ENCODE measurements at regions not wholly inside any gene's neighbourhood (a gene's known extent, or its start where the extent isn't known, plus 50 kb on each side); places are given as distances from the start of the nearest gene placed in this dataset.
A peak's percentile ranks its signal among the peaks of the same experiment; 100 is the strongest.

- 80% methylated on average over 1 of the region's 1 CpG for WGBS (ENCODE audit: low lambda C conversion rate, missing lambda C conversion rate)
- no peaks in the 10 kb centered on the region for H3K9me3 ChIP-seq (ENCODE audit: low read depth)
- no peak overlapping the region for H2AFZ ChIP-seq
- no peaks in the 10 kb centered on the region for H3K9me2 ChIP-seq (replicated peaks; ENCODE audit: insufficient read depth)
- DNase-seq (ENCODE audit: low spot score) = no peak
- H3K27me3 ChIP-seq = no peaks in the 10 kb centered on the region
- H3K27ac ChIP-seq = no peak overlapping the region
- H3K79me2 ChIP-seq = no peaks in the 10 kb centered on the region
- no peak overlapping the region for H3K4me3 ChIP-seq
- H4K20me1 ChIP-seq (ENCODE audit: insufficient read depth, poor library complexity, severe bottlenecking) = no peaks in the 10 kb centered on the region
- no peak for TF ChIP-seq CTCF (IDR thresholded peaks at IDR 0.05; ENCODE audit: poor library complexity)
- TF ChIP-seq EZH2 (IDR thresholded peaks at IDR 0.05; ENCODE audit: borderline replicate concordance) = no peak
- no peak for TF ChIP-seq EZH2phosphoT487 (IDR thresholded peaks at IDR 0.05; ENCODE audit: low read depth, severe bottlenecking, unreplicated experiment)
- H3K4me2 ChIP-seq = no peak overlapping the region
- no peaks in the 10 kb centered on the region for H3K36me3 ChIP-seq (replicated peaks; ENCODE audit: insufficient read depth, low read depth)
- peaks cover 4% of the 10 kb centered on the region for H3K4me1 ChIP-seq (ENCODE audit: insufficient read depth)
These were observed 52.9 kb upstream of the IMP4 start for GRCh38 chr2:130289780-130290179.

- Histone ChIP-seq H3K9me2 (replicated peaks; ENCODE audit: insufficient read depth) (no peaks in the 10 kb centered on the region), H3K36me3 (replicated peaks; ENCODE audit: insufficient read depth, low read depth) (no peaks in the 10 kb centered on the region), H4K20me1 (ENCODE audit: insufficient read depth, poor library complexity, severe bottlenecking) (no peaks in the 10 kb centered on the region), H3K4me3 (no peak overlapping the region), H3K27me3 (no peaks in the 10 kb centered on the region), H3K79me2 (no peaks in the 10 kb centered on the region), H2AFZ (peak overlapping the region; percentile 60), H3K27ac (no peak overlapping the region), H3K9me3 (ENCODE audit: low read depth) (no peaks in the 10 kb centered on the region), H3K4me2 (peak overlapping the region; percentile 81), H3K4me1 (ENCODE audit: insufficient read depth) (peaks cover 4% of the 10 kb centered on the region)
- DNase-seq (ENCODE audit: low spot score) = peak; percentile 56
- WGBS (ENCODE audit: low lambda C conversion rate, missing lambda C conversion rate) = 59% methylated on average over 56 of the region's 56 CpGs
- peak; percentile 45 for TF ChIP-seq CTCF (IDR thresholded peaks at IDR 0.05; ENCODE audit: poor library complexity)
- TF ChIP-seq EZH2phosphoT487 (IDR thresholded peaks at IDR 0.05; ENCODE audit: low read depth, severe bottlenecking, unreplicated experiment) = no peak
- TF ChIP-seq EZH2 (IDR thresholded peaks at IDR 0.05; ENCODE audit: borderline replicate concordance) = no peak
These were observed 54.0 kb upstream of the IMP4 start for GRCh38 chr2:130288467-130289403.

GRCh38 chr2:130287656-130288026, 55.1 kb upstream of the IMP4 start:
- Histone ChIP-seq H3K4me3 (no peak overlapping the region), H3K4me2 (no peak overlapping the region), H3K4me1 (ENCODE audit: insufficient read depth) (peaks cover 4% of the 10 kb centered on the region), H3K27ac (no peak overlapping the region), H3K9me2 (replicated peaks; ENCODE audit: insufficient read depth) (no peaks in the 10 kb centered on the region), H3K36me3 (replicated peaks; ENCODE audit: insufficient read depth, low read depth) (no peaks in the 10 kb centered on the region), H3K79me2 (no peaks in the 10 kb centered on the region), H2AFZ (no peak overlapping the region), H4K20me1 (ENCODE audit: insufficient read depth, poor library complexity, severe bottlenecking) (no peaks in the 10 kb centered on the region), H3K27me3 (no peaks in the 10 kb centered on the region), H3K9me3 (ENCODE audit: low read depth) (no peaks in the 10 kb centered on the region)
- TF ChIP-seq EZH2 (IDR thresholded peaks at IDR 0.05; ENCODE audit: borderline replicate concordance) (no peak), CTCF (IDR thresholded peaks at IDR 0.05; ENCODE audit: poor library complexity) (no peak), EZH2phosphoT487 (IDR thresholded peaks at IDR 0.05; ENCODE audit: low read depth, severe bottlenecking, unreplicated experiment) (no peak)
- 93% methylated on average over 14 of the region's 14 CpGs for WGBS (ENCODE audit: low lambda C conversion rate, missing lambda C conversion rate)
- DNase-seq (ENCODE audit: low spot score) = no peak
